Peyer's patch (tissue), 4 donors: ENCODE measurements at regions not wholly inside any gene's neighbourhood (a gene's known extent, or its start where the extent isn't known, plus 50 kb on each side); places are given as distances from the start of the nearest gene placed in this dataset.

Source experiments
- DNase-seq, 3 donors: peaks; one replicate each; pipeline ENCODE4 v3.0.0-alpha.2; 2017 to 2019
- H3K27ac ChIP-seq, 4 donors: fragments of 200-600 bp; sonication (generic); one replicate each; pipeline ENCODE4 v1.5.1; 2016 to 2019
- H3K27me3 ChIP-seq, 2 donors: fragments of 200-600 bp; sonication (generic); one replicate each; pipeline ENCODE4 v1.5.1; 2019
- H3K36me3 ChIP-seq, 3 donors: fragments of 200-600 bp; sonication (generic); one replicate each; pipeline ENCODE4 v1.5.1; 2016 to 2019
- H3K4me1 ChIP-seq, 4 donors: fragments of 200-600 bp; sonication (generic); one replicate each; pipeline ENCODE4 v1.5.1; 2016 to 2019
- H3K4me3 ChIP-seq, 4 donors: fragments of 200-600 bp; sonication (generic); 1 replicate in 3 of 4; 2 replicates in 1 of 4; pipeline ENCODE4 v1.5.1; 2016 to 2019; ENCODE audit warnings: mild to moderate bottlenecking in 1 of 4
- H3K9me3 ChIP-seq, 4 donors: fragments of 200-600 bp; sonication (generic); one replicate each; pipeline ENCODE4 v1.5.1; 2016 to 2019; ENCODE audit warnings: mild to moderate bottlenecking in 1 of 4
- POLR2A ChIP-seq, 2 donors: fragments of 450-650 bp; IDR thresholded peaks; one replicate each; pipeline ENCODE4 v1.5.1; 2017; ENCODE audit warnings: antibody characterized with exemption in 2 of 2, mild to moderate bottlenecking in 2 of 2, moderate library complexity in 2 of 2
- TF ChIP-seq, protein P1 (sequence below), 6 experiments: fragments of 450-650 bp in 4 of 6; fragments of 200-600 bp in 2 of 6; sonication (generic) in 1 of 6; IDR thresholded peaks; one replicate each; pipeline ENCODE4 v1.5.1; 2017 to 2019; ENCODE audit warnings: antibody characterized with exemption in 6 of 6, mild to moderate bottlenecking in 3 of 6, moderate library complexity in 1 of 6

DNA sequence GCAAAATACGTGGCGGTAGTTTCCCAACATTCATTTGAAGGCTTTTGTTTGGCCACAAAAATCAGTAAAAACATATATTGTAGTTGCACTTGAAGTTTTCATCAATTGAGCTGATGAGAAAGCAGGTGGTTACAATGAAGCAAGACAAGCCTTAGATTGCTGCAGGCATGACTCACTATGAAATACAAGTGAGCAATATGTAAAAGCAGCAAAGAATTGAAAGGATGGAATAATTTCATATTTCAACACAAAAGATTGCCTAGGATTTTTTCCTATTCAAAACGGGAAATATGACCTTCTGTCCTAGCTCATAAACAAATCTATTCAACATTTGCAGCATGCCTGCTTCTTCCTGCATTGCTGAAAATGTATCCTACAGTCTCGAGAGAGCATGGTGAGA, 190.9 kb upstream of the BANK1 start:
- no peaks in the 10 kb centered on the region for H3K36me3 ChIP-seq
- no peak for TF ChIP-seq POLR2A (IDR thresholded peaks at IDR 0.05)
- TF ChIP-seq, protein P1, sequence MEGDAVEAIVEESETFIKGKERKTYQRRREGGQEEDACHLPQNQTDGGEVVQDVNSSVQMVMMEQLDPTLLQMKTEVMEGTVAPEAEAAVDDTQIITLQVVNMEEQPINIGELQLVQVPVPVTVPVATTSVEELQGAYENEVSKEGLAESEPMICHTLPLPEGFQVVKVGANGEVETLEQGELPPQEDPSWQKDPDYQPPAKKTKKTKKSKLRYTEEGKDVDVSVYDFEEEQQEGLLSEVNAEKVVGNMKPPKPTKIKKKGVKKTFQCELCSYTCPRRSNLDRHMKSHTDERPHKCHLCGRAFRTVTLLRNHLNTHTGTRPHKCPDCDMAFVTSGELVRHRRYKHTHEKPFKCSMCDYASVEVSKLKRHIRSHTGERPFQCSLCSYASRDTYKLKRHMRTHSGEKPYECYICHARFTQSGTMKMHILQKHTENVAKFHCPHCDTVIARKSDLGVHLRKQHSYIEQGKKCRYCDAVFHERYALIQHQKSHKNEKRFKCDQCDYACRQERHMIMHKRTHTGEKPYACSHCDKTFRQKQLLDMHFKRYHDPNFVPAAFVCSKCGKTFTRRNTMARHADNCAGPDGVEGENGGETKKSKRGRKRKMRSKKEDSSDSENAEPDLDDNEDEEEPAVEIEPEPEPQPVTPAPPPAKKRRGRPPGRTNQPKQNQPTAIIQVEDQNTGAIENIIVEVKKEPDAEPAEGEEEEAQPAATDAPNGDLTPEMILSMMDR (IDR thresholded peaks at IDR 0.05) = no peak
- no peak overlapping the region for H3K4me3 ChIP-seq
- DNase-seq = no peak
- no peaks in the 10 kb centered on the region for H3K27me3 ChIP-seq
- no peaks in the 10 kb centered on the region for H3K4me1 ChIP-seq
- no peak overlapping the region for H3K27ac ChIP-seq
- no peaks in the 10 kb centered on the region for H3K9me3 ChIP-seq

DNA sequence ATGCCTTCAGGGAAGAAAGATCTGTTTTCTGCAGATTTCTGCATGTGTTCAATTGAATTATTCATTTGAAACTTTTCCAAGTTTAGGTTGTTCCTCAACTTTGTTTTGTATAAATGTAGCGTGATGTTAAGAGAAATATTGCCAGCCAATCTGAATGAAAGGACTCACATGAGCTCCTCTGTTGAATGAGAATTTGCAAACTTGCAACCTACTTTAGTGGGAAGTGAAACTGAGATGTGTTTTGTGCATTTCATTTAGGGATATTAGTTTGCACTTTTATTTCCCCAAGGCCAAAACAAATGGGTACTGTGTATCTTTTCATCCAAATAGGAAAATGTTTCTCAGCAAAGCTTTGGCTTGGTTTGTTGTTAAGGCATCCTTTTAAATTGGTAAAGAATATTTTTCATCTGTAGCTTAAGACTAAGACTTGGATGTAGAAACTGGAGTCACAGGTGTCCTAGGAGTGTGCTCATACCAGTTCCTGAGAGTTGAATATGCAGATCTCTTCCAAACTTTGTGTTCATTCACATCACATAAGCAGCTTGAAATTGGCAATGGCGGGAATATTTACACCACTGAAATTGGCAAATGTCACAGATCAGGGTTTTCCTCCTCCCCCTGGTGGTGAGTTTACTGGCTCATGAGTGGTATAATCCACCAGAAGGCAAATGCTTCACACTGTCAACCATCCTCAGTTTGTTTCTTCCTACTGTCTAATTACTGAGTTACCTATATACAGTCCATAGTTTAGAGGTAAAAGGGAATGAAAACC, 193.6 kb upstream of the BANK1 start:
- H3K4me3 ChIP-seq = no peak overlapping the region
- no peak overlapping the region for H3K27ac ChIP-seq
- DNase-seq = no peak
- H3K36me3 ChIP-seq = no peaks in the 10 kb centered on the region
- no peaks in the 10 kb centered on the region for H3K4me1 ChIP-seq
- H3K9me3 ChIP-seq = no peaks in the 10 kb centered on the region
- H3K27me3 ChIP-seq = no peaks in the 10 kb centered on the region
- TF ChIP-seq, protein P1 (IDR thresholded peaks at IDR 0.05) = peak in 2 of 6 experiments; percentile 28 to 31
- TF ChIP-seq POLR2A (IDR thresholded peaks at IDR 0.05) = no peak

DNA sequence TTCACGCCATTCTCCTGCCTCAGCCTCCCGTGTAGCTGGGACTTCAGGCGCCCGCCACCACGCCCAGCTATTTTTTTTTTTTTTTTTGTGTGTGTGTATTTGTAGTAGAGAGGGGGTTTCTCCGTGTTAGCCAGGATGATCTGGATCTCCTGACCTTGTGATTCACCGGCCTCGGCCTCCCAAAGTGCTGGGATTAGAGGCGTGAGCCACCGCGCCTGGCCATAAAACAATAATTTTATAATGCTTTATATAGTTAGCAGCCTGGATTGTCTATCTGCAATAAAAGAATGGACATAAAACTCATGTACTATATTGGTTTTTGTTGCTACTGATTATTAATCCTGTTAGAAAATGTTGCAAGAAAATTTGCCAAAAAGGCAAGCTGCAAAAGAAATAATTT, 195.9 kb upstream of the BANK1 start:
- Histone ChIP-seq H3K9me3 (no peaks in the 10 kb centered on the region), H3K4me1 (no peaks in the 10 kb centered on the region), H3K27ac (no peak overlapping the region), H3K27me3 (no peaks in the 10 kb centered on the region), H3K36me3 (no peaks in the 10 kb centered on the region), H3K4me3 (no peak overlapping the region)
- peak in 2 of 3 donors; percentile 65 to 74 for DNase-seq
- TF ChIP-seq POLR2A (IDR thresholded peaks at IDR 0.05) = no peak
- TF ChIP-seq, protein P1 (IDR thresholded peaks at IDR 0.05) = no peak

DNA sequence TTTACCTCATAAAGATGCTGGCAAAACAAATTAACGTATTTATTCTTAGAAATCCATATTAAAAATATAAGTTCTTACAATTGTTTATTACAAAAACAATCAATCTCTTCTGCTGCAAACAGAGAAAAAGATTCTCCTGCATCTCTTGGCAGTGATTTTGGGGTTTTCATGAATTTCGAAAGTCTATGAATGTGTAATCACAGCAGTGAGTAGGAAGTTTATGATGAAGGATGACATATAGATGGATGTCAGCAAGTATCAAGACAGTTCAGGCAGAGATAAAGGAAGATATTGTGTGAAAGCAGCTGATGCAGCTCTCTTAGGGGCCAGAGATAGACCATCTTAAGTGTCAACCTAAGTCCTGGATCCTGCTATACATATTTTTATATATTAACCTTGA, 196.9 kb upstream of the BANK1 start:
- Histone ChIP-seq H3K9me3 (no peaks in the 10 kb centered on the region), H3K4me1 (no peaks in the 10 kb centered on the region), H3K4me3 (no peak overlapping the region), H3K27ac (no peak overlapping the region), H3K27me3 (no peaks in the 10 kb centered on the region), H3K36me3 (no peaks in the 10 kb centered on the region)
- TF ChIP-seq, protein P1 (IDR thresholded peaks at IDR 0.05) = no peak
- TF ChIP-seq POLR2A (IDR thresholded peaks at IDR 0.05) = no peak
- DNase-seq = no peak

DNA sequence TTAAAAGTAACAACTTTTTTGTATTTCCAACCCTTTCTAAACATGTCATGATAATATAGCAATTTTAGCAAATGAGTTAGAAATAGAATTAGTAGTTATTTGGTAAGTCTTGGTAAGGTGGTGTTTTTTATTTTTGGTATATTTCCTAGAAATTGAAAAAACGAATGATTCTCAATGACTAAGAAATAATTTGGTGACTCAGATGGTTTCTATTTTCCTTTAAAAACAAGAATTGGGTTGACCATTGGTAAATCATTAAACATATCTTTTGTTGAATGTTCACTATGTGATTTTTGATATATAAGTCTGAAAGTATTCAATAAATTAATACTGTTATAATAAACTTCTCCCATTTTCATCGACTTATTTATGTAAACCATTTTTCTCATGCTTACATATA, 206.2 kb upstream of the BANK1 start:
- Histone ChIP-seq H3K9me3 (peaks cover 0 to 4% (median 0%) of the 10 kb centered on the region in 4 donors), H3K4me1 (no peaks in the 10 kb centered on the region), H3K27me3 (no peaks in the 10 kb centered on the region), H3K4me3 (no peak overlapping the region), H3K27ac (no peak overlapping the region), H3K36me3 (no peaks in the 10 kb centered on the region)
- no peak for TF ChIP-seq POLR2A (IDR thresholded peaks at IDR 0.05)
- TF ChIP-seq, protein P1 (IDR thresholded peaks at IDR 0.05) = no peak
- no peak for DNase-seq
